DMS53 (cell line): ENCODE measurements at regions not wholly inside any gene's neighbourhood (a gene's known extent, or its start where the extent isn't known, plus 50 kb on each side); places are given as distances from the start of the nearest gene placed in this dataset.

ENCODE experiments used
- DNase-seq: peaks from one replicate; lab custom pipeline; 2025; lab: John Stamatoyannopoulos, UW

GRCh38 chr11:43626798-43627197 is 53.7 kb upstream of the HSD17B12 start:
- DNase-seq, result no peak
